ENCODE measurements at regions not wholly inside any gene's neighbourhood (a gene's known extent, or its start where the extent isn't known, plus 50 kb on each side); places are given as distances from the start of the nearest gene placed in this dataset.

- DNase-seq (ENCODE audit: low spot score): no peak
Measured at GRCh38 chr2:16005816-16006536, 65.6 kb downstream of the MYCN start.

GRCh38 chr2:16005389-16005788 lies 65.0 kb downstream of the MYCN start:
- DNase-seq (ENCODE audit: low spot score): no peak

GRCh38 chr2:16003809-16004208 lies 63.5 kb downstream of the MYCN start:
- DNase-seq (ENCODE audit: low spot score): no peak

- DNase-seq (ENCODE audit: low spot score): no peak
Measured at GRCh38 chr2:16003152-16003551, 62.8 kb downstream of the MYCN start.

- no peak for DNase-seq (ENCODE audit: low spot score)
Measured at GRCh38 chr2:16002575-16002974, 62.2 kb downstream of the MYCN start.

GRCh38 chr2:16002144-16002543 lies 61.8 kb downstream of the MYCN start:
- DNase-seq (ENCODE audit: low spot score): no peak

- no peak for DNase-seq (ENCODE audit: low spot score)
Measured at GRCh38 chr2:16000642-16001041, 60.3 kb downstream of the MYCN start.

- no peak for DNase-seq (ENCODE audit: low spot score)
Measured at GRCh38 chr2:15999596-16000469, 59.5 kb downstream of the MYCN start.

- DNase-seq (ENCODE audit: low spot score): no peak
Measured at GRCh38 chr2:15997728-15998280, 57.5 kb downstream of the MYCN start.

GRCh38 chr2:15996536-15997423 lies 56.4 kb downstream of the MYCN start:
- no peak for DNase-seq (ENCODE audit: low spot score)

Data from NAMALWA (cell line).